Urinary bladder (tissue), 3 donors: ENCODE measurements at regions not wholly inside any gene's neighbourhood (a gene's known extent, or its start where the extent isn't known, plus 50 kb on each side); places are given as distances from the start of the nearest gene placed in this dataset.
"Not testable (repeated sequence)": the region's sequence is repeated elsewhere in the genome, so short reads cannot be mapped to it uniquely, and the experiment has no call there.

Source experiments
- DNase-seq: peaks from one replicate; pipeline ENCODE4 v3.0.0-alpha.2; 2015; ENCODE audit errors: extremely low spot score
- H3K27ac ChIP-seq: one replicate; pipeline ENCODE4 v1.5.1; 2013; ENCODE audit warnings: low read depth, mild to moderate bottlenecking, moderate library complexity
- H3K36me3 ChIP-seq: one replicate; pipeline ENCODE4 v1.6.1; 2013; ENCODE audit warnings: mild to moderate bottlenecking, moderate library complexity; ENCODE audit not compliant: insufficient read depth
- H3K4me1 ChIP-seq: one replicate; pipeline ENCODE4 v1.6.1; 2013; ENCODE audit warnings: mild to moderate bottlenecking, moderate library complexity; ENCODE audit not compliant: insufficient read depth
- H3K4me3 ChIP-seq: one replicate; pipeline ENCODE4 v1.5.1; 2013; ENCODE audit warnings: low read depth, low read length
- WGBS: extraction: QIAGEN DNeasy Blood & Tissue Kit; methylation state at CpG from one replicate; pipeline ENCODE4 v1.1.7; 2013; 5-methylcytosine and 5-hydroxymethylcytosine counted together
- donor health status: healthy with polysubstance abuse.
- donor health status: healthy.

GRCh38 chr5:117568622-117569021 is 994.0 kb upstream of the SEMA6A start:
- WGBS, result 81% methylated on average over 1 of the region's 1 CpG
- Histone ChIP-seq H3K36me3 (no peaks in the 10 kb centered on the region), H3K4me1 (no peaks in the 10 kb centered on the region)

GRCh38 chr5:117568126-117568525 is 993.5 kb upstream of the SEMA6A start:
- DNase-seq, result no peak
- Histone ChIP-seq H3K4me3 (no peak overlapping the region), H3K27ac (no peak overlapping the region), H3K4me1 (no peaks in the 10 kb centered on the region), H3K36me3 (no peaks in the 10 kb centered on the region)
- WGBS, result 88% methylated on average over 2 of the region's 2 CpGs

More at GRCh38 chr5:117568622-117569021, 994.0 kb upstream of the SEMA6A start:
- DNase-seq, result no peak
- Histone ChIP-seq H3K4me3 (no peak overlapping the region), H3K27ac (no peak overlapping the region)

- 94% methylated on average over 1 of the region's 1 CpG for WGBS
- H3K4me3 ChIP-seq, result no peak overlapping the region
- no peaks in the 10 kb centered on the region for H3K4me1 ChIP-seq
- no peaks in the 10 kb centered on the region for H3K36me3 ChIP-seq
- DNase-seq, result no peak
- no peak overlapping the region for H3K27ac ChIP-seq
These were observed 988.0 kb upstream of the SEMA6A start for GRCh38 chr5:117562647-117563046.

GRCh38 chr5:117561531-117561930 is 986.9 kb upstream of the SEMA6A start:
- Histone ChIP-seq H3K27ac (no peak overlapping the region), H3K36me3 (no peaks in the 10 kb centered on the region), H3K4me1 (no peaks in the 10 kb centered on the region), H3K4me3 (no peak overlapping the region)
- DNase-seq, result no peak
- 93% methylated on average over 2 of the region's 2 CpGs for WGBS

GRCh38 chr5:117559005-117559844 is 984.6 kb upstream of the SEMA6A start:
- H3K4me3 ChIP-seq, result no peak overlapping the region
- no peak for DNase-seq
- no peaks in the 10 kb centered on the region for H3K36me3 ChIP-seq
- H3K4me1 ChIP-seq, result no peaks in the 10 kb centered on the region
- H3K27ac ChIP-seq, result no peak overlapping the region
- WGBS, result 76% methylated on average over 3 of the region's 3 CpGs

GRCh38 chr5:117551236-117551635 is 976.6 kb upstream of the SEMA6A start:
- WGBS, result 89% methylated on average over 2 of the region's 2 CpGs
- H3K27ac ChIP-seq, result no peak overlapping the region

GRCh38 chr5:117547192-117547591 is 972.6 kb upstream of the SEMA6A start:
- Histone ChIP-seq H3K36me3 (no peaks in the 10 kb centered on the region), H3K4me1 (peaks cover 2% of the 10 kb centered on the region), H3K4me3 (no peak overlapping the region), H3K27ac (no peak overlapping the region)
- 86% methylated on average over 1 of the region's 1 CpG for WGBS
- no peak for DNase-seq

More at GRCh38 chr5:117551236-117551635, 976.6 kb upstream of the SEMA6A start:
- H3K4me1 ChIP-seq, result peaks cover 2% of the 10 kb centered on the region
- no peak for DNase-seq
- H3K4me3 ChIP-seq, result no peak overlapping the region
- no peaks in the 10 kb centered on the region for H3K36me3 ChIP-seq

- Histone ChIP-seq H3K4me1 (no peaks in the 10 kb centered on the region), H3K4me3 (no peak overlapping the region), H3K36me3 (no peaks in the 10 kb centered on the region), H3K27ac (no peak overlapping the region)
- no peak for DNase-seq
- 94% methylated on average over 2 of the region's 2 CpGs for WGBS
These were observed 965.1 kb upstream of the SEMA6A start for GRCh38 chr5:117539692-117540091.

- over 99% methylated on average over 2 of the region's 2 CpGs for WGBS
- H3K4me1 ChIP-seq, result no peaks in the 10 kb centered on the region
- H3K27ac ChIP-seq, result no peak overlapping the region
- no peak for DNase-seq
- H3K4me3 ChIP-seq, result no peak overlapping the region
- H3K36me3 ChIP-seq, result no peaks in the 10 kb centered on the region
These were observed 959.2 kb upstream of the SEMA6A start for GRCh38 chr5:117533792-117534191.

GRCh38 chr5:117533051-117533670 is 958.5 kb upstream of the SEMA6A start:
- H3K27ac ChIP-seq, DNase-seq, H3K4me1 ChIP-seq, H3K36me3 ChIP-seq, H3K4me3 ChIP-seq: not testable (repeated sequence)
- WGBS, result 96% methylated on average over 30 of the region's 30 CpGs

GRCh38 chr5:117519957-117520500 is 945.4 kb upstream of the SEMA6A start:
- no peak for DNase-seq
- WGBS, result 82% methylated on average over 3 of the region's 3 CpGs
- Histone ChIP-seq H3K4me1 (no peaks in the 10 kb centered on the region), H3K4me3 (no peak overlapping the region), H3K36me3 (no peaks in the 10 kb centered on the region), H3K27ac (no peak overlapping the region)

- no peaks in the 10 kb centered on the region for H3K36me3 ChIP-seq
- WGBS, result 63% methylated on average over 2 of the region's 2 CpGs
- no peaks in the 10 kb centered on the region for H3K4me1 ChIP-seq
- no peak for DNase-seq
- no peak overlapping the region for H3K4me3 ChIP-seq
- no peak overlapping the region for H3K27ac ChIP-seq
These were observed 929.7 kb upstream of the SEMA6A start for GRCh38 chr5:117504305-117504704.

- H3K36me3 ChIP-seq, result no peaks in the 10 kb centered on the region
- H3K4me3 ChIP-seq, result no peak overlapping the region
- DNase-seq, result no peak
- no peaks in the 10 kb centered on the region for H3K4me1 ChIP-seq
- WGBS, result 35% methylated on average over 3 of the region's 3 CpGs
- no peak overlapping the region for H3K27ac ChIP-seq
These were observed 923.0 kb upstream of the SEMA6A start for GRCh38 chr5:117497601-117498000.

GRCh38 chr5:117496801-117497200 is 922.2 kb upstream of the SEMA6A start:
- Histone ChIP-seq H3K4me3 (no peak overlapping the region), H3K27ac (no peak overlapping the region), H3K36me3 (no peaks in the 10 kb centered on the region), H3K4me1 (no peaks in the 10 kb centered on the region)
- DNase-seq, result no peak
- 64% methylated on average over 1 of the region's 1 CpG for WGBS
